ENCODE measurements at regions not wholly inside any gene's neighbourhood (a gene's known extent, or its start where the extent isn't known, plus 50 kb on each side); places are given as distances from the start of the nearest gene placed in this dataset.

DNA sequence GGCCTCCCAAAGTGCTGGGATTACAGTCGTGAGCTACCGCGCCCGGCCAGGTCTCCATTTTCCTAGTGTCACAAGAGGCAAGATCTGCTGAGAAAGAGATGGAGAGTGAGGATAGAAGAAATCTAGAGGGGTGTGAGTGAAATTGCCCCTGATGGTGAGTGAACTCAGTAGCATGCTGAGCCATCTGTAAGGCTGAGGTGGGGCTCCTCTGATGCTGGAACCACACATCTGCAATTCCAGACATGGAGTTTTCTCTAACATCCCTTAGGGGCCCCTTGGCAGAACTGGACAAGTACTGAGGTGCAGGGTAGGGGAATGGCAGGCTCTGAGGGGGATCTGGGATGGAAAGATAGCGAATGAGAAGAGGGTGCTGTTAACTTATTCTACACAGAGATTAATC is 72.0 kb upstream of the FER start:
- H3K27ac ChIP-seq (ENCODE audit: low read length) = no peak overlapping the region
- H3K9ac ChIP-seq (ENCODE audit: low read length) = no peak overlapping the region
- DNase-seq = no peak
- no peaks in the 10 kb centered on the region for H3K79me2 ChIP-seq (ENCODE audit: low read length)
- H3K4me2 ChIP-seq (ENCODE audit: low read depth, low read length, poor library complexity, severe bottlenecking) = no peak overlapping the region
- H4K20me1 ChIP-seq (ENCODE audit: insufficient read depth, low read depth, low read length) = no peaks in the 10 kb centered on the region
- H3K9me2 ChIP-seq (replicated peaks; ENCODE audit: insufficient read depth, low read length) = no peaks in the 10 kb centered on the region
- no peak overlapping the region for H2AFZ ChIP-seq (ENCODE audit: low read length)
- no peaks in the 10 kb centered on the region; the same call in 1 of the 2 replicates for H3K4me1 ChIP-seq (ENCODE audit: low read length)
- H3K4me3 ChIP-seq (ENCODE audit: low read length) = no peak overlapping the region
- no peaks in the 10 kb centered on the region for H3K9me3 ChIP-seq (ENCODE audit: low read length)
- no peaks in the 10 kb centered on the region for H3K36me3 ChIP-seq (ENCODE audit: insufficient read depth, low read length)
- no peaks in the 10 kb centered on the region for H3K27me3 ChIP-seq (ENCODE audit: low read length)

DNA sequence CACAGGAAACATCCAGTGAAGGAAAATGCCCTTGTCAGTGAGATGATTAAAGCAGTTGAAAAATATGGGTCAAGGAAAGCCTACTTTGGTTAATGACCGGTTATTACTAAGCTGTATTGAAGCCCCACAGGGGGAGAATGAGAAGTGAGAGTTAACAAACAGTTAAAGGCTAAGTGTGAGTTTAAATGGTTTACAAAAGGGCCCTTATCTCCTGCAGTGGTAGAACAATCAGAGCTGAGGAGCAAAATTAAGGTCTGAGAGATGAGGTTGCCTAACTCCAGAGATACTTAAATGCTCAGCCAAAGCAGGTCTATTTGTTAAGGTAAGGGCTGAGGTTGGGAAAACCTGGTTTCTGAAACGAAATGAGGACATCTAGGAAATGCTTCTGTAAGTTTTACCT is 75.1 kb upstream of the FER start:
- Histone ChIP-seq H3K4me3 (ENCODE audit: low read length) (no peak overlapping the region), H3K27me3 (ENCODE audit: low read length) (no peaks in the 10 kb centered on the region), H3K36me3 (ENCODE audit: insufficient read depth, low read length) (no peaks in the 10 kb centered on the region), H4K20me1 (ENCODE audit: insufficient read depth, low read depth, low read length) (no peaks in the 10 kb centered on the region), H3K79me2 (ENCODE audit: low read length) (no peaks in the 10 kb centered on the region), H3K27ac (ENCODE audit: low read length) (no peak overlapping the region), H2AFZ (ENCODE audit: low read length) (no peak overlapping the region), H3K9ac (ENCODE audit: low read length) (no peak overlapping the region), H3K9me3 (ENCODE audit: low read length) (no peaks in the 10 kb centered on the region), H3K4me2 (ENCODE audit: low read depth, low read length, poor library complexity, severe bottlenecking) (no peak overlapping the region), H3K4me1 (ENCODE audit: low read length) (no peaks in the 10 kb centered on the region), H3K9me2 (replicated peaks; ENCODE audit: insufficient read depth, low read length) (no peaks in the 10 kb centered on the region)
- no peak for DNase-seq

DNA sequence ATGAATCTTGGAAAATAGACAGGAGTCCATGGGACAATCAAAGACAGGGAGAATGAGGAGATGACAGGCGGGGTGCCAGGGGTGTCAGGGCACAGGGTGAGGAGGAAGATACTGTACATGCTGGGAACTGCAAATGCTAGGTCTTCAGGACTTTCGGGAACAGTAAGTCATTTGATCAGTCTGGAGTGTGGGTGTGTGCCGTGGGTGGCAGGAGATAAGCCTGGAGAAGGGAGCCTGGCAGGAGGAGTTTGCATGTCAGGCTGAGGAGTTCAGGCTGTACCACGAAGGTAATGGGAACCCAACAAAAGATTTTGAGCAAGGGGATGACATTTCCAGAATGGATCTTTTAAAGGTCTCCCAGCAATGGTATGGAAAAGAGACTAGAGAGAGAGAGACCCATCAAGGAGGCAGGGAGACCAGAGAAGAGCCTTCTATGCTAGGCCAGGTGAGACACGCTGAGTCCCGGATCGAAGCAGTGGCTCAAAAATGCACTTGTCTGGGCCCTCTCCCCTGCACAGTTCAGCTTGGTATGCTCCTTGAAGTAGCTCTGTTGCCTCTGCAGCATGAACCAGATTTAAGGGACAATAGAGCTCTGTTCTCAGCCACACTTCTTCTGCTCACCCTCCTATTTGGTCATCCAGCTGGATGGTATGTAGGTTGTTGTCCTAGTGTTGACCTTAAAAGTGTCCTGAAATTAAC is 77.0 kb upstream of the FER start:
- Histone ChIP-seq H4K20me1 (ENCODE audit: insufficient read depth, low read depth, low read length) (no peaks in the 10 kb centered on the region), H3K36me3 (ENCODE audit: insufficient read depth, low read length) (no peaks in the 10 kb centered on the region), H3K27ac (ENCODE audit: low read length) (no peak overlapping the region), H3K9me2 (replicated peaks; ENCODE audit: insufficient read depth, low read length) (no peaks in the 10 kb centered on the region), H2AFZ (ENCODE audit: low read length) (no peak overlapping the region), H3K4me1 (ENCODE audit: low read length) (no peaks in the 10 kb centered on the region), H3K4me3 (ENCODE audit: low read length) (no peak overlapping the region), H3K4me2 (ENCODE audit: low read depth, low read length, poor library complexity, severe bottlenecking) (no peak overlapping the region), H3K9ac (ENCODE audit: low read length) (no peak overlapping the region), H3K27me3 (ENCODE audit: low read length) (no peaks in the 10 kb centered on the region), H3K9me3 (ENCODE audit: low read length) (no peaks in the 10 kb centered on the region), H3K79me2 (ENCODE audit: low read length) (no peaks in the 10 kb centered on the region)
- no peak for DNase-seq

DNA sequence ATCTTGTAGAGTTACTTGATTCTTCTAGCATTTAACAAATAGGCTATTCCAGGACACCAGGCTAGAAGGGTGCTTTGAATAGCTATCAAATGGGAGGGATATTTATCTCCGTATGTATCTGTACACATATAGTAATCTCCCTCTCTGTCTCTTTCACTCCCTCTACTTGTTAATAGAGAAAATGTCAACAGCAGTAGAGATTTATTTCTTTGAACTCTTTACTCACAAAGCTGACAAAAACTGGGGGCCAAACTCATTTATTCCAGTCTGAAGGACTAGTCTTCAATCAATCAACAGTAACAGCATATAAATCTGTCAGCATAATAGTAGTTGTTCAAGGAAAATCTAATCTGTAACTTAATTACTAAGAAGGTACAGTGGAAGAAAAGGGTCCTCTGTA is 78.2 kb upstream of the FER start:
- H3K9me3 ChIP-seq (ENCODE audit: low read length) = no peaks in the 10 kb centered on the region
- no peak overlapping the region for H2AFZ ChIP-seq (ENCODE audit: low read length)
- no peaks in the 10 kb centered on the region for H3K27me3 ChIP-seq (ENCODE audit: low read length)
- no peak overlapping the region for H3K4me2 ChIP-seq (ENCODE audit: low read depth, low read length, poor library complexity, severe bottlenecking)
- H3K4me1 ChIP-seq (ENCODE audit: low read length) = no peaks in the 10 kb centered on the region
- H3K79me2 ChIP-seq (ENCODE audit: low read length) = no peaks in the 10 kb centered on the region
- H3K9me2 ChIP-seq (replicated peaks; ENCODE audit: insufficient read depth, low read length) = no peaks in the 10 kb centered on the region
- no peak overlapping the region for H3K27ac ChIP-seq (ENCODE audit: low read length)
- H4K20me1 ChIP-seq (ENCODE audit: insufficient read depth, low read depth, low read length) = no peaks in the 10 kb centered on the region
- no peaks in the 10 kb centered on the region for H3K36me3 ChIP-seq (ENCODE audit: insufficient read depth, low read length)
- no peak overlapping the region for H3K4me3 ChIP-seq (ENCODE audit: low read length)
- H3K9ac ChIP-seq (ENCODE audit: low read length) = no peak overlapping the region
- DNase-seq = no peak

DNA sequence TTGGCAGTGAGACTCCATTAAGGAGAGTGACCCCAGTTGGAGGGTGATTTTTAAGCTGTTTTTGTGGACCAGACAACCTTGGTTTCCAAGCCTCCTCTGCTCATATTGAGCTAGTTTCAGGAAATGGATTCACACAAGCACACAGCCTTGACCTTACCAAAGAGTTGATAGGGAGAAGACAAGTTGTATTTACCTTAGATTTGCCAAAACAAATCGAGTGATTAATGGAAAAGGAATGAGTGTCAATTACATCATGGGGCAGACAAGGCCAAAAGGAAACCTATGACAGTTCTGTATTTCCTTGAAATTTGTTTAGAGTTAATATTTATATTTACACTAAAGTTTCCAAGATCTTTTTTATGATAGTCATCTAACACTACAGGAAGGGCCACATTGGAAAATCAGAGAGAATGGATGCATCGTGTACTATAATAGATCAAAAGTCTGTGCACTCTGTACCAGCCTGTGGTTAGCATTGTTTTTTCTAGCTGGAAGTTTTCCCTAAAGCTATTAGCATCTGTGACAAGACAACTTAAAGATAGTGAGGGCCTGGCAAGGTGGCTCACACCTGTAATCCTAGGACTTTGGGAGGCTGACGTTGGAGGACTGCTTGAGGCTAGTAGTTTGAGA is 86.0 kb upstream of the FER start:
- Histone ChIP-seq H3K27ac (ENCODE audit: low read length) (no peak overlapping the region), H3K4me2 (ENCODE audit: low read depth, low read length, poor library complexity, severe bottlenecking) (no peak overlapping the region), H4K20me1 (ENCODE audit: insufficient read depth, low read depth, low read length) (no peaks in the 10 kb centered on the region), H2AFZ (ENCODE audit: low read length) (no peak overlapping the region), H3K79me2 (ENCODE audit: low read length) (no peaks in the 10 kb centered on the region), H3K9me3 (ENCODE audit: low read length) (no peaks in the 10 kb centered on the region), H3K4me3 (ENCODE audit: low read length) (no peak overlapping the region), H3K4me1 (ENCODE audit: low read length) (no peaks in the 10 kb centered on the region), H3K9ac (ENCODE audit: low read length) (no peak overlapping the region), H3K36me3 (ENCODE audit: insufficient read depth, low read length) (no peaks in the 10 kb centered on the region), H3K9me2 (replicated peaks; ENCODE audit: insufficient read depth, low read length) (no peaks in the 10 kb centered on the region), H3K27me3 (ENCODE audit: low read length) (no peaks in the 10 kb centered on the region)
- DNase-seq = no peak

DNA sequence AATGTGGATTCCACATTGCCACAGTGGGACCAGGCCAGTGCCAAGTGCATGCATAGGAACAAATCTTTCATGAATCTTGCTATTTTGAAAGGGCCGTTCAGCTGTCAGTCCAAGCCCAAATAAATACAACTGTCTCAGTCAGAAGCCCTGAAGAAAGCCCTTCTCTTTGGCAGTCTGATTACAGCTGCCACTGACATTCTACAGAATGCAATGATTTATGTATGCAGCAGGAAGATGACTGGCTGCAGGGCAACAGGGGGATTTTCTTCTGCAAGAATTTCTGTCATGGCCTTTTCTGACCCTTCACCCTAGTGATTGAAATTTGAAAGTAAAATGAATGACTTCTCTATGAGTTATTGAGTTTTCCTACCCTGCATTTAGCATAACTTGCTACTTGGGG is 86.7 kb upstream of the FER start:
- DNase-seq = no peak
- Histone ChIP-seq H4K20me1 (ENCODE audit: insufficient read depth, low read depth, low read length) (no peaks in the 10 kb centered on the region), H3K9me2 (replicated peaks; ENCODE audit: insufficient read depth, low read length) (no peaks in the 10 kb centered on the region), H3K27ac (ENCODE audit: low read length) (no peak overlapping the region), H3K79me2 (ENCODE audit: low read length) (no peaks in the 10 kb centered on the region), H3K4me3 (ENCODE audit: low read length) (no peak overlapping the region), H3K36me3 (ENCODE audit: insufficient read depth, low read length) (no peaks in the 10 kb centered on the region), H2AFZ (ENCODE audit: low read length) (no peak overlapping the region), H3K9ac (ENCODE audit: low read length) (no peak overlapping the region), H3K27me3 (ENCODE audit: low read length) (no peaks in the 10 kb centered on the region), H3K9me3 (ENCODE audit: low read length) (no peaks in the 10 kb centered on the region), H3K4me1 (ENCODE audit: low read length) (no peaks in the 10 kb centered on the region), H3K4me2 (ENCODE audit: low read depth, low read length, poor library complexity, severe bottlenecking) (no peak overlapping the region)

DNA sequence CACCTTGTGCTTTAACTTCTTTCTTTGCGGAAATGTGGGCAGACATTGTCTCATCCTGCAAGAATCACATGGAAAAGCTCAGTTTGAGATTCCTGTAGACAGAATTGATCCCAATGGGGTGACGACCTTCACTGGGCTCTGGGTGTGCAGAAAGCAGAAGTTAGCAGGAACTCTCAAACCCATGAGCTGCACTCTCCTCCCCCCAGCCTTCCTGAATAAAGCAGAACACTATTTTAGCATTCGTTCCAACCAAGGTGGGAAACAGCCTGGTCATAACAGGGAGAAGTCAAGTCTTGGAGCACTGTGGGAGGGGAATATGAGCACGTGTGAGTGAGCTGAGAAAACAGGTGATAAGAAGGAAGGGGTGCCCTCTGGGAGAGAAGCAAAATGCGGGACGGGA is 87.4 kb upstream of the FER start:
- Histone ChIP-seq H3K4me2 (ENCODE audit: low read depth, low read length, poor library complexity, severe bottlenecking) (no peak overlapping the region), H3K9me2 (replicated peaks; ENCODE audit: insufficient read depth, low read length) (no peaks in the 10 kb centered on the region), H3K4me3 (ENCODE audit: low read length) (no peak overlapping the region), H3K9me3 (ENCODE audit: low read length) (no peaks in the 10 kb centered on the region), H3K36me3 (ENCODE audit: insufficient read depth, low read length) (no peaks in the 10 kb centered on the region), H3K27me3 (ENCODE audit: low read length) (no peaks in the 10 kb centered on the region), H4K20me1 (ENCODE audit: insufficient read depth, low read depth, low read length) (no peaks in the 10 kb centered on the region), H3K27ac (ENCODE audit: low read length) (no peak overlapping the region), H2AFZ (ENCODE audit: low read length) (no peak overlapping the region), H3K9ac (ENCODE audit: low read length) (no peak overlapping the region), H3K4me1 (ENCODE audit: low read length) (no peaks in the 10 kb centered on the region), H3K79me2 (ENCODE audit: low read length) (no peaks in the 10 kb centered on the region)
- DNase-seq = no peak

DNA sequence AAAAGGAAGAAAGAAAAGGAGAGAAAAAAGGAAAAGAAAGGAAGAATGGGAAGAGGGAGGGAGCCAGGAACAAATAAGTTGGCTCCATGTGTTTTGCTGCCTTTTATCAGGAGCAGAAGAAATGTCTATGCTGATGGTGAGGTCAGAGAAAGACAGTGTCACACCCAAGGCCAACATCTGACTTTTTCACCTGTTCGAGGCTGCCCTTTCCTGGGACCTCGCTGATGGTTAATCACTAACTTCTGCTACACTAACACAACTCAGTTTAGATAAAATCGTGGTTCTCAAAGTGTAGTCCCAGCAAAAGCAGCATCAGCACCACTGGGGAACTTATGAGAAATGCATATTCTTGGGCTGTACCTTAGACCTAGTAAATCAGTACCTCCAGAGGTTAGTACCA is 88.2 kb upstream of the FER start:
- no peaks in the 10 kb centered on the region for H3K4me1 ChIP-seq (ENCODE audit: low read length)
- no peak overlapping the region for H3K4me2 ChIP-seq (ENCODE audit: low read depth, low read length, poor library complexity, severe bottlenecking)
- H3K9me3 ChIP-seq (ENCODE audit: low read length) = no peaks in the 10 kb centered on the region
- H3K79me2 ChIP-seq (ENCODE audit: low read length) = no peaks in the 10 kb centered on the region
- H3K27ac ChIP-seq (ENCODE audit: low read length) = no peak overlapping the region
- H3K27me3 ChIP-seq (ENCODE audit: low read length) = no peaks in the 10 kb centered on the region
- DNase-seq = no peak
- H3K9me2 ChIP-seq (replicated peaks; ENCODE audit: insufficient read depth, low read length) = no peaks in the 10 kb centered on the region
- H4K20me1 ChIP-seq (ENCODE audit: insufficient read depth, low read depth, low read length) = no peaks in the 10 kb centered on the region
- H3K4me3 ChIP-seq (ENCODE audit: low read length) = no peak overlapping the region
- no peak overlapping the region for H3K9ac ChIP-seq (ENCODE audit: low read length)
- H3K36me3 ChIP-seq (ENCODE audit: insufficient read depth, low read length) = no peaks in the 10 kb centered on the region
- no peak overlapping the region for H2AFZ ChIP-seq (ENCODE audit: low read length)

Measured in Karpas-422 (cell line).